Sigmoid colon (tissue), 6 donors: ENCODE measurements at regions not wholly inside any gene's neighbourhood (a gene's known extent, or its start where the extent isn't known, plus 50 kb on each side); places are given as distances from the start of the nearest gene placed in this dataset.

Experiments used
- DNase-seq: peaks from one replicate; pipeline ENCODE4 v3.0.0-alpha.2; 2019
- H3K27ac ChIP-seq, 4 donors: fragments of 200-600 bp; sonication (generic); one replicate each; pipeline ENCODE4 v1.5.1; 2016 to 2019; ENCODE audit warnings: mild to moderate bottlenecking in 1 of 4
- H3K27me3 ChIP-seq, 3 donors: fragments of 200-600 bp; sonication (generic); one replicate each; pipeline ENCODE4 v1.5.1; 2019; ENCODE audit warnings: mild to moderate bottlenecking in 1 of 3
- H3K36me3 ChIP-seq, 4 donors: fragments of 200-600 bp; sonication (generic); one replicate each; pipeline ENCODE4 v1.5.1; 2016 to 2019
- H3K4me1 ChIP-seq, 4 donors: fragments of 200-600 bp; sonication (generic); one replicate each; pipeline ENCODE4 v1.5.1; 2017 to 2019
- H3K4me3 ChIP-seq, 4 donors: fragments of 200-600 bp; sonication (generic); one replicate each; pipeline ENCODE4 v1.5.1; 2017 to 2019; ENCODE audit warnings: mild to moderate bottlenecking in 2 of 4, moderate library complexity in 1 of 4
- H3K9me3 ChIP-seq, 4 donors: fragments of 200-600 bp in 3 of 4; sonication (generic) in 3 of 4; one replicate each; pipeline versions ENCODE4 v1.5.1 to v1.6.1; 2013 to 2019
- CTCF ChIP-seq, 4 experiments: fragments of 450-650 bp in 3 of 4; fragments of 200-600 bp in 1 of 4; IDR thresholded peaks; one replicate each; pipeline ENCODE4 v1.5.1; 2016 to 2019; ENCODE audit warnings: antibody characterized with exemption in 4 of 4, mild to moderate bottlenecking in 3 of 4, moderate library complexity in 2 of 4
- EP300 ChIP-seq, 4 donors: sonication (generic); formaldehyde crosslinking; IDR thresholded peaks; one replicate each; pipeline ENCODE4 v1.6.1; 2017; ENCODE audit warnings: antibody characterized with exemption in 4 of 4
- POLR2A ChIP-seq, 2 donors: fragments of 450-650 bp; IDR thresholded peaks; one replicate each; pipeline ENCODE4 v1.6.1; 2016; ENCODE audit warnings: antibody characterized with exemption in 2 of 2, mild to moderate bottlenecking in 2 of 2, moderate library complexity in 2 of 2
- POLR2AphosphoS5 ChIP-seq, 4 donors: sonication (generic); formaldehyde crosslinking; IDR thresholded peaks; one replicate each; pipeline ENCODE4 v1.6.1; 2017; ENCODE audit warnings: antibody characterized with exemption in 4 of 4
- WGBS, 2 donors: extraction: QIAGEN DNeasy Blood & Tissue Kit; methylation state at CpG; one replicate each; pipeline ENCODE4 v1.1.7; 2013; 5-methylcytosine and 5-hydroxymethylcytosine counted together
- intact Hi-C: fragments of 100-400 bp; cut with DNase I; formaldehyde crosslinking; loops from one replicate; pipeline ENCODE4 v1.15.1; 2023
- donor health status: healthy with polysubstance abuse.
- donor health status: healthy.

- intact Hi-C loops = no loop called here
- peak overlapping the region in 2 of 4 donors; percentile 72 to 73 for H3K27ac ChIP-seq
- no peaks in the 10 kb centered on the region for H3K27me3 ChIP-seq
- no peak for DNase-seq
- WGBS, 2 donors = 94 to 96% methylated on average over 1 of the region's 1 CpG
- no peak for TF ChIP-seq EP300 (IDR thresholded peaks at IDR 0.05)
- no peak for TF ChIP-seq CTCF (IDR thresholded peaks at IDR 0.05)
- no peak for TF ChIP-seq POLR2AphosphoS5 (IDR thresholded peaks at IDR 0.05)
- TF ChIP-seq POLR2A (IDR thresholded peaks at IDR 0.05) = no peak
- peaks cover 0 to 25% (median 18%) of the 10 kb centered on the region in 4 donors for H3K4me1 ChIP-seq
- H3K4me3 ChIP-seq = no peak overlapping the region
- H3K9me3 ChIP-seq = no peaks in the 10 kb centered on the region
- H3K36me3 ChIP-seq = peaks cover 0 to 11% (median 0%) of the 10 kb centered on the region in 4 donors
Observed at GRCh38 chr15:62756995-62757360, 285.6 kb upstream of the TPM1 start.

GRCh38 chr15:62757535-62757934 lies 285.0 kb upstream of the TPM1 start:
- Histone ChIP-seq H3K27me3 (no peaks in the 10 kb centered on the region), H3K4me1 (peaks cover 0 to 25% (median 18%) of the 10 kb centered on the region in 4 donors), H3K27ac (peak overlapping the region; percentile 60 to 73 (median 68)), H3K9me3 (no peaks in the 10 kb centered on the region), H3K4me3 (no peak overlapping the region), H3K36me3 (peaks cover 0 to 12% (median 0%) of the 10 kb centered on the region in 4 donors)
- TF ChIP-seq POLR2AphosphoS5 (IDR thresholded peaks at IDR 0.05) (no peak), CTCF (IDR thresholded peaks at IDR 0.05) (no peak), POLR2A (IDR thresholded peaks at IDR 0.05) (no peak), EP300 (IDR thresholded peaks at IDR 0.05) (no peak)
- DNase-seq = no peak
- intact Hi-C loops = no loop called here
- 91 to 92% methylated on average over 10 of the region's 10 CpGs for WGBS, 2 donors

- TF ChIP-seq EP300 (IDR thresholded peaks at IDR 0.05) (no peak), POLR2AphosphoS5 (IDR thresholded peaks at IDR 0.05) (peak; percentile 23 to 39 (median 36)), POLR2A (IDR thresholded peaks at IDR 0.05) (no peak)
- H3K36me3 ChIP-seq = peaks cover 0 to 13% (median 0%) of the 10 kb centered on the region in 4 donors
- no peaks in the 10 kb centered on the region for H3K27me3 ChIP-seq
- H3K4me1 ChIP-seq = peaks cover 0 to 25% (median 18%) of the 10 kb centered on the region in 4 donors
- peak; percentile 84 for DNase-seq
- 77% methylated on average over 11 of the region's 11 CpGs for WGBS, 2 donors
- no peak overlapping the region for H3K4me3 ChIP-seq
- no peaks in the 10 kb centered on the region for H3K9me3 ChIP-seq
- intact Hi-C loops = no loop called here
- H3K27ac ChIP-seq = peak overlapping the region; percentile 60 to 73 (median 68)
Observed at GRCh38 chr15:62758126-62758951, 284.2 kb upstream of the TPM1 start.

GRCh38 chr15:62758952-62759349 lies 283.6 kb upstream of the TPM1 start:
- TF ChIP-seq CTCF (IDR thresholded peaks at IDR 0.05) (no peak), POLR2AphosphoS5 (IDR thresholded peaks at IDR 0.05) (no peak), EP300 (IDR thresholded peaks at IDR 0.05) (no peak), POLR2A (IDR thresholded peaks at IDR 0.05) (no peak)
- H3K36me3 ChIP-seq = peaks cover 0 to 13% (median 0%) of the 10 kb centered on the region in 4 donors

GRCh38 chr15:62760538-62760937 lies 282.0 kb upstream of the TPM1 start:
- Histone ChIP-seq H3K9me3 (no peaks in the 10 kb centered on the region), H3K4me1 (peaks cover 0 to 27% (median 19%) of the 10 kb centered on the region in 4 donors), H3K36me3 (peaks cover 0 to 13% (median 0%) of the 10 kb centered on the region in 4 donors), H3K4me3 (no peak overlapping the region), H3K27ac (no peak overlapping the region), H3K27me3 (no peaks in the 10 kb centered on the region)
- intact Hi-C loops = no loop called here
- no peak for TF ChIP-seq EP300 (IDR thresholded peaks at IDR 0.05)
- no peak for TF ChIP-seq CTCF (IDR thresholded peaks at IDR 0.05)
- TF ChIP-seq POLR2A (IDR thresholded peaks at IDR 0.05) = no peak
- TF ChIP-seq POLR2AphosphoS5 (IDR thresholded peaks at IDR 0.05) = no peak
- no peak for DNase-seq
- 90 to 91% methylated on average over 3 of the region's 3 CpGs for WGBS, 2 donors

More at GRCh38 chr15:62758952-62759349, 283.6 kb upstream of the TPM1 start:
- Histone ChIP-seq H3K4me1 (peaks cover 0 to 25% (median 18%) of the 10 kb centered on the region in 4 donors), H3K4me3 (no peak overlapping the region), H3K9me3 (no peaks in the 10 kb centered on the region), H3K27ac (peak overlapping the region; percentile 60 to 73 (median 68)), H3K27me3 (no peaks in the 10 kb centered on the region)
- DNase-seq = no peak
- WGBS, 2 donors = 89 to 90% methylated on average over 4 of the region's 4 CpGs
- intact Hi-C loops = no loop called here
